GM19438 (cell line): ENCODE measurements at regions not wholly inside any gene's neighbourhood (a gene's known extent, or its start where the extent isn't known, plus 50 kb on each side); places are given as distances from the start of the nearest gene placed in this dataset.

ENCODE experiments used
- ATAC-seq: cut with Tn5 transposase; IDR thresholded peaks from one replicate; pipeline ENCODE4 v1.9.1; 2021; ENCODE audit warnings: low read depth; ENCODE audit not compliant: unreplicated experiment

- no peak for ATAC-seq
These were observed 497.5 kb downstream of the SOX6 start for GRCh38 chr11:15858881-15859280.

GRCh38 chr11:15859411-15859810 is 496.9 kb downstream of the SOX6 start:
- no peak for ATAC-seq

GRCh38 chr11:15861256-15861655 is 495.1 kb downstream of the SOX6 start:
- no peak for ATAC-seq

- no peak for ATAC-seq
These were observed 492.9 kb downstream of the SOX6 start for GRCh38 chr11:15863411-15863810.

- ATAC-seq, result no peak
These were observed 492.1 kb downstream of the SOX6 start for GRCh38 chr11:15864026-15864805.

- ATAC-seq, result no peak
These were observed 490.9 kb downstream of the SOX6 start for GRCh38 chr11:15865212-15865987.

- ATAC-seq, result no peak
These were observed 488.5 kb downstream of the SOX6 start for GRCh38 chr11:15867871-15868270.

- no peak for ATAC-seq
These were observed 485.4 kb downstream of the SOX6 start for GRCh38 chr11:15870911-15871310.

- ATAC-seq, result no peak
These were observed 484.3 kb downstream of the SOX6 start for GRCh38 chr11:15871904-15872626.

GRCh38 chr11:15873501-15873900 is 482.8 kb downstream of the SOX6 start:
- no peak for ATAC-seq

GRCh38 chr11:15874704-15875103 is 481.6 kb downstream of the SOX6 start:
- no peak for ATAC-seq

GRCh38 chr11:15875393-15875792 is 481.0 kb downstream of the SOX6 start:
- ATAC-seq, result no peak

GRCh38 chr11:15875943-15876342 is 480.4 kb downstream of the SOX6 start:
- no peak for ATAC-seq

- ATAC-seq, result no peak
These were observed 477.6 kb downstream of the SOX6 start for GRCh38 chr11:15878756-15879155.

- ATAC-seq, result no peak
These were observed 476.1 kb downstream of the SOX6 start for GRCh38 chr11:15880291-15880690.

GRCh38 chr11:15882876-15883454 is 473.4 kb downstream of the SOX6 start:
- no peak for ATAC-seq

- ATAC-seq, result no peak
These were observed 472.9 kb downstream of the SOX6 start for GRCh38 chr11:15883455-15883920.

GRCh38 chr11:15884141-15884540 is 472.2 kb downstream of the SOX6 start:
- no peak for ATAC-seq

- ATAC-seq, result no peak
These were observed 471.4 kb downstream of the SOX6 start for GRCh38 chr11:15884777-15885540.

- no peak for ATAC-seq
These were observed 470.5 kb downstream of the SOX6 start for GRCh38 chr11:15885854-15886253.
